ENCODE measurements at regions not wholly inside any gene's neighbourhood (a gene's known extent, or its start where the extent isn't known, plus 50 kb on each side); places are given as distances from the start of the nearest gene placed in this dataset.

DNA sequence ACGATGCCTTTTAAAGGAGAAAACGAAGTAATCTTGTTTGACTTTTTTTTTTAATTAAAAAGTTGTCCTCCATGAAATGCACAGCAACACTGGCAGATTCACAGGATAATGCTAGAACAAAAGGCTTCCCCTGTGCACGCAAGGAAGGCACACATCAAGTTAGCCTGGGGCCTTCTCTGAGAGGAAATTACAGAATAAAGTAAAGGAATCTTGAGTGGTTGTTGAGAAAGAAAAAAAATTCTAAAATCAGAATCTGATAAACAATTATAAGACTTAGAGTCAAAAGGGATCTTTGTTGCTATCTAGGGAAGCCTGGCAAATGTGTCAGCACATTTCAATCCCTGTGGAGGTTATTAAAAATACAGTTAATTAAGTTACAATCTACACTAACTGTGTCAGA, 946.0 kb downstream of the IGSF11 start:
- TF ChIP-seq, protein P1, sequence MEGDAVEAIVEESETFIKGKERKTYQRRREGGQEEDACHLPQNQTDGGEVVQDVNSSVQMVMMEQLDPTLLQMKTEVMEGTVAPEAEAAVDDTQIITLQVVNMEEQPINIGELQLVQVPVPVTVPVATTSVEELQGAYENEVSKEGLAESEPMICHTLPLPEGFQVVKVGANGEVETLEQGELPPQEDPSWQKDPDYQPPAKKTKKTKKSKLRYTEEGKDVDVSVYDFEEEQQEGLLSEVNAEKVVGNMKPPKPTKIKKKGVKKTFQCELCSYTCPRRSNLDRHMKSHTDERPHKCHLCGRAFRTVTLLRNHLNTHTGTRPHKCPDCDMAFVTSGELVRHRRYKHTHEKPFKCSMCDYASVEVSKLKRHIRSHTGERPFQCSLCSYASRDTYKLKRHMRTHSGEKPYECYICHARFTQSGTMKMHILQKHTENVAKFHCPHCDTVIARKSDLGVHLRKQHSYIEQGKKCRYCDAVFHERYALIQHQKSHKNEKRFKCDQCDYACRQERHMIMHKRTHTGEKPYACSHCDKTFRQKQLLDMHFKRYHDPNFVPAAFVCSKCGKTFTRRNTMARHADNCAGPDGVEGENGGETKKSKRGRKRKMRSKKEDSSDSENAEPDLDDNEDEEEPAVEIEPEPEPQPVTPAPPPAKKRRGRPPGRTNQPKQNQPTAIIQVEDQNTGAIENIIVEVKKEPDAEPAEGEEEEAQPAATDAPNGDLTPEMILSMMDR (IDR thresholded peaks at IDR 0.05) = no peak
- TF ChIP-seq POLR2A (IDR thresholded peaks at IDR 0.05) = no peak

Measured in right lobe of liver (tissue), 4 donors.